H9 (cell line): ENCODE measurements at regions not wholly inside any gene's neighbourhood (a gene's known extent, or its start where the extent isn't known, plus 50 kb on each side); places are given as distances from the start of the nearest gene placed in this dataset.

Experiments used
- DNase-seq: peaks from one replicate; pipeline ENCODE4 v3.0.0-alpha.2; 2017
- H2AFZ ChIP-seq: one replicate; pipeline ENCODE4 v1.6.1; 2013; ENCODE audit warnings: mild to moderate bottlenecking, low read length, control low read depth, moderate library complexity
- H2AK5ac ChIP-seq: 2 replicates; pipeline ENCODE4 v1.6.1; 2013; ENCODE audit warnings: low read length, control low read depth, mixed read lengths; ENCODE audit not compliant: insufficient read length
- H2BK120ac ChIP-seq: one replicate; pipeline ENCODE4 v1.6.1; 2013; ENCODE audit warnings: low read depth, mild to moderate bottlenecking, low read length, control low read depth, inconsistent platforms; ENCODE audit not compliant: poor library complexity, severe bottlenecking
- H2BK12ac ChIP-seq: 2 replicates; pipeline ENCODE4 v1.6.1; 2013; ENCODE audit warnings: low read length, control low read depth, mixed read lengths, low read depth; ENCODE audit not compliant: insufficient read length
- H2BK15ac ChIP-seq: 2 replicates; pipeline ENCODE4 v1.6.1; 2013; ENCODE audit warnings: low read depth, low read length, control low read depth
- H2BK20ac ChIP-seq: one replicate; pipeline ENCODE4 v1.6.1; 2013; ENCODE audit warnings: low read depth, mild to moderate bottlenecking, low read length, control low read depth, inconsistent platforms; ENCODE audit not compliant: poor library complexity, severe bottlenecking
- H2BK5ac ChIP-seq: 2 replicates; pipeline ENCODE4 v1.6.1; 2013; ENCODE audit warnings: low read length, control low read depth, mixed read lengths; ENCODE audit not compliant: insufficient read length
- H3K14ac ChIP-seq: 2 replicates; pipeline ENCODE4 v1.6.1; 2013; ENCODE audit warnings: low read length, control low read depth; ENCODE audit not compliant: insufficient read depth
- H3K18ac ChIP-seq: 2 replicates; pipeline ENCODE4 v1.6.1; 2013; ENCODE audit warnings: low read depth, mild to moderate bottlenecking, mixed read lengths, low read length, control low read depth; ENCODE audit not compliant: insufficient read length
- H3K23ac ChIP-seq: 2 replicates; pipeline ENCODE4 v1.6.1; 2013; ENCODE audit warnings: low read length, control low read depth, mixed read lengths, low read depth; ENCODE audit not compliant: insufficient read length
- H3K23me2 ChIP-seq: 2 replicates; pipeline ENCODE4 v1.6.1; 2013; ENCODE audit warnings: low read depth, mild to moderate bottlenecking, mixed read lengths, low read length, control low read depth; ENCODE audit not compliant: insufficient read length, poor library complexity, severe bottlenecking
- H3K27ac ChIP-seq: 2 replicates; pipeline ENCODE4 v1.5.1; 2013; ENCODE audit warnings: low read length, control low read depth, mixed read lengths, low read depth; ENCODE audit not compliant: insufficient read length
- H3K27me3 ChIP-seq: 2 replicates; pipeline ENCODE4 v1.6.1; 2013; ENCODE audit warnings: low read length, control low read depth, inconsistent platforms; ENCODE audit not compliant: insufficient read depth
- H3K4ac ChIP-seq: 2 replicates; pipeline ENCODE4 v1.6.1; 2013; ENCODE audit warnings: low read depth, mild to moderate bottlenecking, control low read depth, inconsistent platforms, low read length, moderate library complexity
- H3K4me1 ChIP-seq: 2 replicates; pipeline ENCODE4 v1.6.1; 2013; ENCODE audit warnings: low read length, control low read depth, inconsistent platforms; ENCODE audit not compliant: insufficient read depth
- H3K4me2 ChIP-seq: 2 replicates; pipeline ENCODE4 v1.6.1; 2013; ENCODE audit warnings: low read length, control low read depth, mixed read lengths; ENCODE audit not compliant: insufficient read length, insufficient read depth
- H3K56ac ChIP-seq: 2 replicates; pipeline ENCODE4 v1.6.1; 2013; ENCODE audit warnings: low read depth, mild to moderate bottlenecking, mixed read lengths, low read length, control low read depth; ENCODE audit not compliant: insufficient read length
- H3K79me1 ChIP-seq: 2 replicates; pipeline ENCODE4 v1.6.1; 2013; ENCODE audit warnings: low read depth, mild to moderate bottlenecking, moderate library complexity, low read length, control low read depth, inconsistent platforms; ENCODE audit not compliant: insufficient read depth, poor library complexity, severe bottlenecking
- H3K79me2 ChIP-seq: 2 replicates; pipeline ENCODE4 v1.6.1; 2013; ENCODE audit warnings: low read length, control low read depth, inconsistent platforms; ENCODE audit not compliant: insufficient read depth
- H3K9ac ChIP-seq: 2 replicates; pipeline ENCODE4 v1.6.1; 2013; ENCODE audit warnings: low read length, control low read depth, mixed read lengths; ENCODE audit not compliant: insufficient read length; ENCODE audit errors: extremely low read depth
- H3K9me3 ChIP-seq: one replicate; pipeline ENCODE4 v1.6.1; 2013; ENCODE audit warnings: low read depth, low read length, inconsistent platforms; ENCODE audit not compliant: control insufficient read depth
- H3T11ph ChIP-seq: one replicate; pipeline ENCODE4 v1.6.1; 2013; ENCODE audit warnings: mild to moderate bottlenecking, low read length, control low read depth, inconsistent platforms
- H4K20me1 ChIP-seq: one replicate; pipeline ENCODE4 v1.6.1; 2013; ENCODE audit not compliant: control insufficient read depth, insufficient read length, insufficient read depth
- H4K5ac ChIP-seq: 2 replicates; pipeline ENCODE4 v1.6.1; 2013; ENCODE audit warnings: low read depth, mild to moderate bottlenecking, mixed read lengths, low read length, control low read depth; ENCODE audit not compliant: insufficient read length
- H4K8ac ChIP-seq: replicated peaks from 2 replicates; pipeline ENCODE4 v1.6.1; 2013; ENCODE audit warnings: low read length, control low read depth, mixed read lengths, low read depth; ENCODE audit not compliant: insufficient read length
- H4K91ac ChIP-seq: 2 replicates; pipeline ENCODE4 v1.6.1; 2013; ENCODE audit warnings: low read depth, mild to moderate bottlenecking, moderate library complexity, mixed read lengths, low read length, control low read depth; ENCODE audit not compliant: insufficient read length
- H3K27ac Mint-ChIP-seq, 3 experiments: 2 replicates in 2 of 3; 3 replicates in 1 of 3; pipeline ENCODE4 v1.8.0; 2020 to 2021; ENCODE audit warnings: mixed read lengths in 3 of 3, mild to moderate bottlenecking in 1 of 3, moderate library complexity in 1 of 3
- H3K27me3 Mint-ChIP-seq: 2 replicates; pipeline ENCODE4 v1.8.0; 2021; ENCODE audit warnings: low read depth, mild to moderate bottlenecking, moderate library complexity, mixed read lengths
- H3K36me3 Mint-ChIP-seq, 3 experiments: 2 replicates in 2 of 3; 3 replicates in 1 of 3; pipeline ENCODE4 v1.8.0; 2020 to 2021; ENCODE audit warnings: low read depth in 3 of 3, mixed read lengths in 3 of 3; ENCODE audit not compliant: insufficient read depth in 1 of 3
- H3K4me1 Mint-ChIP-seq, 2 experiments: 2 replicates each; pipeline ENCODE4 v1.8.0; 2020; ENCODE audit warnings: mixed read lengths in 2 of 2
- H3K4me3 Mint-ChIP-seq, 2 experiments: 2 replicates in 1 of 2; 3 replicates in 1 of 2; pipeline ENCODE4 v1.8.0; 2020 to 2021; ENCODE audit warnings: mild to moderate bottlenecking in 2 of 2, mixed read lengths in 2 of 2, moderate library complexity in 1 of 2
- H3K9me3 Mint-ChIP-seq, 2 experiments: 2 replicates in 1 of 2; 3 replicates in 1 of 2; pipeline ENCODE4 v1.8.0; 2020; ENCODE audit warnings: mild to moderate bottlenecking in 2 of 2, mixed read lengths in 2 of 2, moderate library complexity in 1 of 2
- CTCF ChIP-seq: fragments of 200-600 bp; sonication (generic); conservative IDR thresholded peaks from 3 replicates; pipeline ENCODE4 v1.8.0; 2021; ENCODE audit warnings: antibody characterized with exemption, mild to moderate bottlenecking
- WGBS: extraction: QIAGEN DNeasy Blood & Tissue Kit; methylation state at CpG from one replicate; pipeline ENCODE4 v1.1.7; 2013; ENCODE audit warnings: missing lambda C conversion rate, low lambda C conversion rate, mixed read lengths; ENCODE audit not compliant: insufficient read length; ENCODE audit errors: extremely low coverage; 5-methylcytosine and 5-hydroxymethylcytosine counted together

DNA sequence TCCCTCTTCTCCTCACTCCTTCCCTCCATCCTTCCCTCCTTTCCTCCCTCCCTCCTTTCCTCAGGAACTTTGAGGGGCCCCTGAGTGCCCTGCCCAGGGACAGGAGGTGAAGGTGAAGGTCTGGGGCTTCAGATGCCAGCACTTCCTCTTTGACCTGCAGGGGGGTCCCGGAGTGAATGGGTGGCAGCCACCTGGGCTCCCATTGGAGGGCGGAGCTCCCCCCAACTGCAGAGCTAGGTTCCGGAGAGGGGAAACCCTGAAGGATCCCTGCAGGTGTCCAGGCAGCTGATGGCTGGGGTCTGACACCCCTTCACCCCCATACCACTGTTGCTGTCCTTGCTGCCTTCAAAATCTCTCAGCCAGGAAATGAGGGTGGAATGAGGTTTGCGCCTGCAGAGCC is 1131.3 kb downstream of the BRD1 start:
- H3T11ph ChIP-seq: no peak overlapping the region
- Mint-ChIP-seq H3K36me3 (no peaks in the 10 kb centered on the region), H3K27ac (no peak overlapping the region), H3K4me1 (no peaks in the 10 kb centered on the region), H3K4me3 (no peak overlapping the region), H3K9me3 (no peaks in the 10 kb centered on the region; a peak in 1 of 5 replicates), H3K27me3 (no peaks in the 10 kb centered on the region)
- no peaks in the 10 kb centered on the region for H3K27me3 ChIP-seq
- no CpG with 5 or more reads among the region's 4 CpGs for WGBS
- no peak overlapping the region; the same call in 1 of the 2 replicates for H3K14ac ChIP-seq
- no peak overlapping the region for H2BK12ac ChIP-seq
- no peaks in the 10 kb centered on the region for H3K9me3 ChIP-seq
- H3K4me1 ChIP-seq: no peaks in the 10 kb centered on the region
- H3K79me1 ChIP-seq: no peaks in the 10 kb centered on the region
- H3K23ac ChIP-seq: no peak overlapping the region
- no peak for DNase-seq
- no peak overlapping the region for H2BK15ac ChIP-seq
- no peak overlapping the region for H2AFZ ChIP-seq
- no peak overlapping the region for H2AK5ac ChIP-seq
- no peaks in the 10 kb centered on the region for H4K20me1 ChIP-seq
- no peak overlapping the region for H3K4me2 ChIP-seq
- H3K56ac ChIP-seq: no peak overlapping the region
- H3K9ac ChIP-seq: no peak overlapping the region
- no peak overlapping the region for H3K18ac ChIP-seq
- H3K79me2 ChIP-seq: no peaks in the 10 kb centered on the region
- no peak overlapping the region for H3K27ac ChIP-seq
- no peak overlapping the region for H4K5ac ChIP-seq
- peaks cover 3% of the 10 kb centered on the region for H3K23me2 ChIP-seq
- no peak overlapping the region for H2BK5ac ChIP-seq
- H3K4ac ChIP-seq: no peak overlapping the region
- no peak for TF ChIP-seq CTCF
- no peak overlapping the region for H4K8ac ChIP-seq
- H2BK20ac ChIP-seq: no peak overlapping the region
- no peak overlapping the region for H2BK120ac ChIP-seq
- H4K91ac ChIP-seq: no peak overlapping the region
